HL-60 (cell line): ENCODE measurements at regions not wholly inside any gene's neighbourhood (a gene's known extent, or its start where the extent isn't known, plus 50 kb on each side); places are given as distances from the start of the nearest gene placed in this dataset.

ENCODE experiments used
- DNase-seq, 2 experiments: peaks; one replicate each; pipeline ENCODE4 v3.0.0-alpha.2; 2010 to 2020; ENCODE audit warnings: low read depth in 1 of 2, low spot score in 1 of 2
- H3K27ac ChIP-seq: fragments of 250-450 bp; sonication (Bioruptor Pico); replicated peaks from 2 replicates; pipeline ENCODE4 v1.5.1; 2020; ENCODE audit warnings: mild to moderate bottlenecking, moderate library complexity
- H3K27me3 ChIP-seq: fragments of 250-450 bp; sonication (Bioruptor Pico); 2 replicates; pipeline ENCODE4 v1.5.1; 2021; ENCODE audit warnings: mild to moderate bottlenecking, moderate library complexity; ENCODE audit not compliant: insufficient read depth, poor library complexity, severe bottlenecking
- H3K4me3 ChIP-seq: replicated peaks from 2 replicates; pipeline ENCODE4 v1.5.1; 2011; ENCODE audit warnings: mild to moderate bottlenecking, control low read depth, low read length; ENCODE audit not compliant: insufficient read depth
- GABPA ChIP-seq: IDR thresholded peaks from 2 replicates; pipeline ENCODE4 v1.6.1; 2012; ENCODE audit warnings: low read depth
- POLR2AphosphoS5 ChIP-seq: IDR thresholded peaks from 2 replicates; pipeline ENCODE4 v1.6.1; 2012; ENCODE audit warnings: low read depth
- REST ChIP-seq: IDR thresholded peaks from 2 replicates; pipeline ENCODE4 v1.6.1; 2012; ENCODE audit warnings: low read depth; ENCODE audit not compliant: insufficient replicate concordance
- SPI1 ChIP-seq: IDR thresholded peaks from 2 replicates; pipeline ENCODE4 v1.6.1; 2012; ENCODE audit warnings: low read depth, mild to moderate bottlenecking, borderline replicate concordance
- TF ChIP-seq, protein P1 (sequence below): IDR thresholded peaks from one replicate; pipeline ENCODE4 v1.5.1; 2011; ENCODE audit warnings: low read length, control low read depth, inconsistent platforms; ENCODE audit not compliant: insufficient read depth

DNA sequence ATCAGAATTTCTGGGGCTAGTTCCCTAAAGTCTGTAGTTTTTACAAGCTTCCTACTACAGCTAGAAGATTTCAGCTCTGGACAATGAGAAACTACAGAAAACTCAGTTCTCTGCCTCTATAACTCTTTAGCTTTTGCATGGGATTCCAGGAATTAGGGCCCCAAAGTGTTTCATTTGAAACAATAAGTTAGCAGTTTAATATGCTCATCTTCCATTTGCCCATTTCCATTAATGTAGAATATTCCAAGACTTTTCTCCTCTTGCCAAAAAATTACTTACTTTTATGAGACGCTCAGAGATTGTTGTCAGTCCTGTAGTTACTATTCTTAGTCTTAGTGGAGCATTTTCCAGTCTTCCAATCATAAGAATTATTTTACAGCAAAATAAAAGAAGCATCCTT is 719.9 kb downstream of the ADGRL2 start:
- TF ChIP-seq REST (no peak), GABPA (no peak), POLR2AphosphoS5 (no peak), SPI1 (no peak)
- TF ChIP-seq, protein P1, sequence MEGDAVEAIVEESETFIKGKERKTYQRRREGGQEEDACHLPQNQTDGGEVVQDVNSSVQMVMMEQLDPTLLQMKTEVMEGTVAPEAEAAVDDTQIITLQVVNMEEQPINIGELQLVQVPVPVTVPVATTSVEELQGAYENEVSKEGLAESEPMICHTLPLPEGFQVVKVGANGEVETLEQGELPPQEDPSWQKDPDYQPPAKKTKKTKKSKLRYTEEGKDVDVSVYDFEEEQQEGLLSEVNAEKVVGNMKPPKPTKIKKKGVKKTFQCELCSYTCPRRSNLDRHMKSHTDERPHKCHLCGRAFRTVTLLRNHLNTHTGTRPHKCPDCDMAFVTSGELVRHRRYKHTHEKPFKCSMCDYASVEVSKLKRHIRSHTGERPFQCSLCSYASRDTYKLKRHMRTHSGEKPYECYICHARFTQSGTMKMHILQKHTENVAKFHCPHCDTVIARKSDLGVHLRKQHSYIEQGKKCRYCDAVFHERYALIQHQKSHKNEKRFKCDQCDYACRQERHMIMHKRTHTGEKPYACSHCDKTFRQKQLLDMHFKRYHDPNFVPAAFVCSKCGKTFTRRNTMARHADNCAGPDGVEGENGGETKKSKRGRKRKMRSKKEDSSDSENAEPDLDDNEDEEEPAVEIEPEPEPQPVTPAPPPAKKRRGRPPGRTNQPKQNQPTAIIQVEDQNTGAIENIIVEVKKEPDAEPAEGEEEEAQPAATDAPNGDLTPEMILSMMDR = no peak
- Histone ChIP-seq H3K27ac (no peak overlapping the region), H3K4me3 (no peak overlapping the region), H3K27me3 (no peaks in the 10 kb centered on the region)
- DNase-seq = no peak

DNA sequence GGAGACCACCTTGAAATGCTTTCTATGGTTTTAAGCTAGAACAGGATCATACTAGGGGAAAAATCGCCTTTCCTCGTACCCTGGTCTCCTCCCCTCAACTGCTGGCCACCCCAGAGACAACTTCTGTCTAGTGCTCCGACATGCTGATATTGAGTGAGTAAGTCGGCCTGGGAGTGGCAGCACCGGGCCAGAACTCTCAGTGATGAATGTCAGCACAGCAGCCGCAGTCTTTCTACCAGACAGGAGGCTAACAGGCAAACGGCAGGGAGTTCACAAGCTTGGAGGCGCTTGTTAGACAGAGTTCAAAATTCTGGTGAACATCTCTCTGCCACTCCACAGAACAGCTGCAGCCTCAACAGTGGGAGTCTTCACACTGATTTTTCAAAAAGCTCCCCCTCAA is 716.9 kb downstream of the ADGRL2 start:
- Histone ChIP-seq H3K27ac (no peak overlapping the region), H3K4me3 (no peak overlapping the region), H3K27me3 (no peaks in the 10 kb centered on the region)
- no peak for DNase-seq
- TF ChIP-seq POLR2AphosphoS5 (no peak), REST (no peak), GABPA (no peak)

DNA sequence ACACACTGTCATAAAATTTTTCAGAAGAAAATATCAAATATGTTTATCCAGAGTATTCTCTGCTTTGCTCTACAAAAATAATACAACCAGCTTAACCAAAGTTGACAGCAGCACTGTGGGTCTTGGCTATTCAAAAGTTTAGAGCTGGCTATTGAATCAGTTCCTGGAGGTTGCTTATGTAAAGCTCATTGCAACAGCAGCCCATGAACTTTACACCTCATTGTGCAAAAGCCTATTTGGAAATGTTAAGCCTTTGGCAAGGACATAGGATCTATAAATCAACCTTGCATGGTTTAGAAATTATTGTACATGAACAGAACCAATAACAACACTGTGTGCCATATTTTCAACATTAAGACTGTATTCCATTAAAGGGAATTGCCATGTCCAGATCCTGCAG is 714.9 kb downstream of the ADGRL2 start:
- TF ChIP-seq GABPA (no peak), POLR2AphosphoS5 (no peak), SPI1 (no peak), REST (no peak)
- TF ChIP-seq, protein P1 = no peak
- DNase-seq = no peak

DNA sequence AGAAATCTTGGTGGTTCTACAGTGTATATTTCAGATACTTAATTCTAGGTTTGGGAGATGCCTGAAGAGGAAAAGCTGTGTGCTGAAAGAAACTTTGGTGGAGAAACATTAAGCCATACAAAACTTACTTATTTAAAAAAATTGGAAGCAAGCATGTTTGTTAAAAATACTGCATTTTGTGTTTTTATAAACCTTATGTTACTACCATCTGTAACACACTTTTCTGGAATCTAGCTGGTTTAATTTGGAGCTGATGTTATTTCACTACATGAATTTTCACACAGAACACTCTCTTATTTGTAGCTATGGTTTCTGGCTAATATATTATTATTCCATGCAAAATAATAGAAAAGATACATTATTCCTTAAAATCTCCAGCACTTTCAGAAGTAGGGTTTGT is 710.7 kb downstream of the ADGRL2 start:
- DNase-seq = no peak
- no peak for TF ChIP-seq SPI1
- TF ChIP-seq POLR2AphosphoS5 = no peak
- no peak for TF ChIP-seq REST
- TF ChIP-seq, protein P1 = no peak
- no peak for TF ChIP-seq GABPA
- H3K27ac ChIP-seq = no peak overlapping the region
- no peak overlapping the region for H3K4me3 ChIP-seq
- no peaks in the 10 kb centered on the region for H3K27me3 ChIP-seq

More for the DNA sequence above, 714.9 kb downstream of the ADGRL2 start:
- Histone ChIP-seq H3K27me3 (no peaks in the 10 kb centered on the region), H3K4me3 (no peak overlapping the region), H3K27ac (no peak overlapping the region)
